H1 (cell line): ENCODE measurements at regions not wholly inside any gene's neighbourhood (a gene's known extent, or its start where the extent isn't known, plus 50 kb on each side); places are given as distances from the start of the nearest gene placed in this dataset.

Experiments used
- CTCF ChIA-PET: fragments of 300-600 bp; sonication (Branson Sonifier 250); formaldehyde crosslinking; loops from one replicate; lab custom pipeline; 2021; ENCODE audit not compliant: partially characterized antibody; lab: Charles Lee
- POLR2A ChIA-PET: fragments of 300-600 bp; sonication (Branson Sonifier 250); formaldehyde crosslinking; loops from one replicate; lab custom pipeline; 2021; ENCODE audit warnings: inconsistent platforms; ENCODE audit not compliant: partially characterized antibody; lab: Charles Lee
- DNase-seq, 2 experiments: peaks; one replicate each; pipeline versions ENCODE4 v3.0.0 to v3.0.0-alpha.2; 2010 to 2022; ENCODE audit warnings: low spot score in 2 of 2, low read depth in 1 of 2, mixed read lengths in 1 of 2
- FAIRE-seq: peaks from 2 replicates; lab custom pipeline; 2011; peaks lifted over from hg19 to GRCh38; lab: Jason Lieb, UNC
- H2AFZ ChIP-seq: 2 replicates; pipeline ENCODE4 v1.8.1; 2012; ENCODE audit warnings: low read length, inconsistent platforms
- H2AK5ac ChIP-seq: 2 replicates; pipeline ENCODE4 v1.6.1; 2013; ENCODE audit warnings: low read depth, low read length
- H2BK120ac ChIP-seq: replicated peaks from 2 replicates; pipeline ENCODE3; 2013; ENCODE audit warnings: low read depth, low read length, inconsistent platforms
- H2BK12ac ChIP-seq: 2 replicates; pipeline ENCODE4 v1.6.1; 2013; ENCODE audit warnings: low read depth, low read length
- H2BK15ac ChIP-seq: 2 replicates; pipeline ENCODE4 v1.6.1; 2013; ENCODE audit warnings: low read length
- H2BK20ac ChIP-seq: 2 replicates; pipeline ENCODE4 v1.6.1; 2013; ENCODE audit warnings: low read length
- H2BK5ac ChIP-seq: 2 replicates; pipeline ENCODE4 v1.6.1; 2013; ENCODE audit warnings: low read depth, low read length
- H3K14ac ChIP-seq: 2 replicates; pipeline ENCODE4 v1.6.1; 2013; ENCODE audit warnings: inconsistent platforms; ENCODE audit not compliant: insufficient read length
- H3K18ac ChIP-seq: 2 replicates; pipeline ENCODE4 v1.6.1; 2013; ENCODE audit warnings: low read length; ENCODE audit errors: extremely low read depth
- H3K23ac ChIP-seq: 2 replicates; pipeline ENCODE4 v1.6.1; 2013; ENCODE audit warnings: inconsistent platforms; ENCODE audit not compliant: insufficient read length
- H3K23me2 ChIP-seq: 2 replicates; pipeline ENCODE4 v1.6.1; 2013; ENCODE audit warnings: low read depth, low read length
- H3K27ac ChIP-seq: 2 replicates; pipeline ENCODE4 v1.6.1; 2011; ENCODE audit warnings: low read depth, low read length, inconsistent platforms
- H3K27me3 ChIP-seq, 4 experiments: replicated peaks in 1 of 4; 1 replicate in 1 of 4; 2 replicates in 3 of 4; pipeline versions ENCODE4 v1.6.1 to v1.8.1; 2011 to 2013; ENCODE audit warnings: low read length in 3 of 4, mild to moderate bottlenecking in 3 of 4, inconsistent platforms in 2 of 4, mixed read lengths in 2 of 4, moderate library complexity in 1 of 4; ENCODE audit not compliant: control insufficient read depth in 3 of 4, insufficient read depth in 3 of 4; ENCODE audit errors: extremely low read depth in 1 of 4
- H3K36me3 ChIP-seq, 4 experiments: 2 replicates each; pipeline versions ENCODE4 v1.6.1 to v1.8.1; 2011 to 2013; ENCODE audit warnings: mild to moderate bottlenecking in 4 of 4, low read length in 3 of 4, moderate library complexity in 2 of 4, control low read depth in 1 of 4, inconsistent platforms in 1 of 4; ENCODE audit not compliant: insufficient read depth in 4 of 4, control insufficient read depth in 2 of 4
- H3K4ac ChIP-seq: replicated peaks from 2 replicates; pipeline ENCODE3; 2013; ENCODE audit warnings: low read length, low read depth, mixed read lengths, inconsistent platforms; ENCODE audit not compliant: insufficient read length
- H3K4me1 ChIP-seq, 4 experiments: replicated peaks in 1 of 4; 1 replicate in 1 of 4; 2 replicates in 3 of 4; pipeline versions ENCODE4 v1.6.1 to v1.8.1; 2011 to 2013; ENCODE audit warnings: low read length in 3 of 4, inconsistent platforms in 2 of 4, mixed read lengths in 1 of 4; ENCODE audit not compliant: insufficient read depth in 4 of 4, control insufficient read depth in 3 of 4
- H3K4me2 ChIP-seq, 2 experiments: 2 replicates each; pipeline versions ENCODE4 v1.6.1 to v1.8.1; 2011 to 2013; ENCODE audit warnings: low read depth in 2 of 2, low read length in 2 of 2, control low read depth in 1 of 2, inconsistent platforms in 1 of 2, mild to moderate bottlenecking in 1 of 2; ENCODE audit not compliant: insufficient read depth in 1 of 2
- H3K4me3 ChIP-seq, 4 experiments: fragments of 200-600, 300-600 bp in 1 of 4; sonication (generic), shearing (Covaris generic), sonication (Bioruptor Twin) in 1 of 4; 2 replicates each; pipeline versions ENCODE4 v1.5.1 to v1.8.1; 2011 to 2016; ENCODE audit warnings: low read length in 4 of 4, low read depth in 3 of 4, control low read depth in 2 of 4, inconsistent platforms in 2 of 4, mild to moderate bottlenecking in 2 of 4, mixed read lengths in 1 of 4, moderate library complexity in 1 of 4; ENCODE audit not compliant: insufficient read depth in 2 of 4; ENCODE audit errors: extremely low read depth in 1 of 4
- H3K56ac ChIP-seq: replicated peaks from 2 replicates; pipeline ENCODE3; 2013; ENCODE audit warnings: low read depth, mild to moderate bottlenecking, mixed read lengths, low read length, inconsistent platforms; ENCODE audit not compliant: insufficient read length
- H3K79me1 ChIP-seq: 2 replicates; pipeline ENCODE4 v1.6.1; 2013; ENCODE audit warnings: low read depth, low read length, control low read depth
- H3K79me2 ChIP-seq, 2 experiments: 2 replicates each; pipeline versions ENCODE4 v1.6.1 to v1.8.1; 2012 to 2013; ENCODE audit warnings: low read length in 2 of 2, mild to moderate bottlenecking in 2 of 2, inconsistent platforms in 1 of 2; ENCODE audit not compliant: insufficient read depth in 2 of 2, control insufficient read depth in 1 of 2
- H3K9ac ChIP-seq, 4 experiments: replicated peaks in 1 of 4; 1 replicate in 1 of 4; 2 replicates in 3 of 4; pipeline versions ENCODE4 v1.6.1 to v1.8.1; 2011 to 2013; ENCODE audit warnings: low read depth in 3 of 4, low read length in 3 of 4, control low read depth in 2 of 4, mild to moderate bottlenecking in 2 of 4, moderate library complexity in 2 of 4, inconsistent platforms in 1 of 4; ENCODE audit errors: extremely low read depth in 1 of 4
- H3K9me3 ChIP-seq, 2 experiments: 2 replicates each; pipeline versions ENCODE4 v1.6.1 to v1.8.1; 2012 to 2013; ENCODE audit warnings: mild to moderate bottlenecking in 2 of 2, moderate library complexity in 2 of 2, control low read depth in 1 of 2, inconsistent platforms in 1 of 2, low read depth in 1 of 2, low read length in 1 of 2, mixed read lengths in 1 of 2; ENCODE audit not compliant: insufficient read depth in 2 of 2
- H4K20me1 ChIP-seq, 2 experiments: replicated peaks in 1 of 2; 2 replicates each; pipeline versions ENCODE3 to v1.8.1; 2011 to 2013; ENCODE audit warnings: inconsistent platforms in 2 of 2, low read length in 2 of 2, mild to moderate bottlenecking in 1 of 2; ENCODE audit not compliant: insufficient read depth in 2 of 2, control insufficient read depth in 1 of 2
- H4K5ac ChIP-seq: 2 replicates; pipeline ENCODE4 v1.6.1; 2013; ENCODE audit warnings: low read length, low read depth, mixed read lengths, inconsistent platforms; ENCODE audit not compliant: insufficient read length
- H4K8ac ChIP-seq: 2 replicates; pipeline ENCODE4 v1.8.0; 2013; ENCODE audit warnings: mild to moderate bottlenecking, moderate library complexity, low read length, inconsistent platforms; ENCODE audit not compliant: insufficient read depth; ENCODE audit errors: extremely low read depth
- H4K91ac ChIP-seq: replicated peaks from 2 replicates; pipeline ENCODE3; 2013; ENCODE audit warnings: low read length, mixed read lengths, inconsistent platforms; ENCODE audit not compliant: insufficient read length
- CHD1 ChIP-seq: IDR thresholded peaks from 2 replicates; pipeline ENCODE4 v1.6.1; 2012; ENCODE audit warnings: low read depth, low read length, improper control_type of control experiment
- JUN ChIP-seq: IDR thresholded peaks from 2 replicates; pipeline ENCODE4 v1.6.1; 2011; ENCODE audit warnings: low read depth, mild to moderate bottlenecking, improper control_type of control experiment, low read length
- NANOG ChIP-seq: IDR thresholded peaks from 2 replicates; pipeline ENCODE4 v1.6.1; 2011; ENCODE audit warnings: low read length, low read depth, mild to moderate bottlenecking, inconsistent platforms; ENCODE audit not compliant: insufficient read depth, poor library complexity, severe bottlenecking
- RFX5 ChIP-seq: IDR thresholded peaks from 2 replicates; pipeline ENCODE4 v1.6.1; 2011; ENCODE audit warnings: low read depth, low read length, improper control_type of control experiment, borderline replicate concordance
- SIN3A ChIP-seq, 2 experiments: IDR thresholded peaks in 1 of 2; conservative IDR thresholded peaks in 1 of 2; 2 replicates each; pipeline ENCODE4 v1.6.1; 2011 to 2012; ENCODE audit warnings: low read length in 2 of 2, improper control_type of control experiment in 1 of 2, low read depth in 1 of 2, mild to moderate bottlenecking in 1 of 2
- SP4 ChIP-seq: IDR thresholded peaks from 2 replicates; pipeline ENCODE4 v1.6.1; 2012; ENCODE audit warnings: low read length, inconsistent platforms
- TAF1 ChIP-seq: IDR thresholded peaks from 2 replicates; pipeline ENCODE4 v1.6.1; 2011; ENCODE audit warnings: mild to moderate bottlenecking, low read depth, low read length
- TEAD4 ChIP-seq: IDR thresholded peaks from 2 replicates; pipeline ENCODE4 v1.6.1; 2012; ENCODE audit warnings: low read depth, low read length, inconsistent platforms, mixed read lengths
- WGBS, 2 experiments: shearing (Covaris generic) in 1 of 2; methylation state at CpG; one replicate each; pipeline versions ENCODE4 v1.1.6 to v1.1.7; 2013 to 2015; ENCODE audit warnings: low lambda C conversion rate in 2 of 2, mixed read lengths in 2 of 2, inconsistent platforms in 1 of 2, low coverage in 1 of 2, missing lambda C conversion rate in 1 of 2; ENCODE audit not compliant: insufficient replicate concordance in 2 of 2, insufficient coverage in 1 of 2, insufficient read length in 1 of 2; ENCODE audit errors: extremely low coverage in 1 of 2, missing lambda C conversion rate in 1 of 2; 5-methylcytosine and 5-hydroxymethylcytosine counted together

GRCh38 chr10:3654980-3655379 is 130.0 kb downstream of the KLF6 start:
- Histone ChIP-seq H3K27ac (no peak overlapping the region), H3K36me3 (no peaks in the 10 kb centered on the region), H3K4me3 (no peak overlapping the region), H3K9ac (no peak overlapping the region), H3K4me2 (no peak overlapping the region), H3K79me1 (no peaks in the 10 kb centered on the region), H3K23me2 (no peaks in the 10 kb centered on the region; the same call in 1 of the 2 replicates), H3K9me3 (no peaks in the 10 kb centered on the region), H3K23ac (no peak overlapping the region), H2AFZ (no peak overlapping the region), H2BK12ac (no peak overlapping the region), H2BK20ac (no peak overlapping the region), H3K14ac (no peak overlapping the region), H4K5ac (no peak overlapping the region), H3K4ac (no peak overlapping the region), H2AK5ac (no peak overlapping the region), H2BK5ac (no peak overlapping the region), H3K4me1 (peaks cover 0 to 3% (median 0%) of the 10 kb centered on the region in 4 experiments; a peak in 1 of 7 replicates), H4K8ac (no peak overlapping the region), H3K79me2 (no peaks in the 10 kb centered on the region), H4K20me1 (no peaks in the 10 kb centered on the region), H3K18ac (no peak overlapping the region), H4K91ac (no peak overlapping the region), H2BK15ac (no peak overlapping the region), H2BK120ac (no peak overlapping the region), H3K56ac (no peak overlapping the region), H3K27me3 (no peaks in the 10 kb centered on the region)
- WGBS, 2 experiments: 75% methylated on average over 1 of the region's 1 CpG; no CpG with 5 or more reads in 1 of the 2 experiments
- ChIA-PET POLR2A (no interaction called here), CTCF (no interaction called here)
- TF ChIP-seq TAF1: no peak
- TF ChIP-seq SP4: no peak
- TF ChIP-seq SIN3A (conservative IDR thresholded peaks at IDR 0.05 in 1 of 2, IDR thresholded peaks at IDR 0.05 in 1 of 2; ENCODE audit: low read depth in 1 of 2, low read length in 2 of 2): no peak
- no peak for TF ChIP-seq NANOG
- no peak for TF ChIP-seq JUN
- TF ChIP-seq TEAD4: no peak
- TF ChIP-seq CHD1: no peak
- TF ChIP-seq RFX5: no peak
- DNase-seq (no peak), FAIRE-seq (no peak)
